Upper lobe of right lung (tissue), 1 donor: ENCODE measurements at regions not wholly inside any gene's neighbourhood (a gene's known extent, or its start where the extent isn't known, plus 50 kb on each side); places are given as distances from the start of the nearest gene placed in this dataset.

Source experiments
- ATAC-seq: fragments of 200-7000 bp; cut with Tn5 transposase; one replicate; pipeline ENCODE4 v1.9.1; 2020; ENCODE audit warnings: mild to moderate bottlenecking, moderate library complexity
- DNase-seq: peaks from one replicate; pipeline ENCODE4 v3.0.0-alpha.2; 2020
- H3K27ac ChIP-seq: fragments of 200-600 bp; one replicate; pipeline ENCODE4 v1.8.0; 2022
- H3K27me3 ChIP-seq: fragments of 200-600 bp; one replicate; pipeline ENCODE4 v1.8.0; 2022; ENCODE audit warnings: mild to moderate bottlenecking
- H3K36me3 ChIP-seq: fragments of 200-600 bp; one replicate; pipeline ENCODE4 v1.8.0; 2022
- H3K4me1 ChIP-seq: fragments of 200-600 bp; one replicate; pipeline ENCODE4 v1.8.0; 2022
- H3K4me3 ChIP-seq: fragments of 200-600 bp; one replicate; pipeline ENCODE4 v1.8.0; 2022; ENCODE audit warnings: mild to moderate bottlenecking
- H3K9me3 ChIP-seq: fragments of 200-600 bp; one replicate; pipeline ENCODE4 v1.8.0; 2022
- CTCF ChIP-seq: fragments of 200-600 bp; IDR thresholded peaks from one replicate; pipeline ENCODE4 v1.8.0; 2022; ENCODE audit warnings: antibody characterized with exemption
- intact Hi-C: fragments of 100-400 bp; cut with DNase I; formaldehyde crosslinking; loops from one replicate; pipeline ENCODE4 v1.11.0; 2022
- donor health status: DM: no; HTN: yes; CAD: no; lungs with severe emphysema.

DNA sequence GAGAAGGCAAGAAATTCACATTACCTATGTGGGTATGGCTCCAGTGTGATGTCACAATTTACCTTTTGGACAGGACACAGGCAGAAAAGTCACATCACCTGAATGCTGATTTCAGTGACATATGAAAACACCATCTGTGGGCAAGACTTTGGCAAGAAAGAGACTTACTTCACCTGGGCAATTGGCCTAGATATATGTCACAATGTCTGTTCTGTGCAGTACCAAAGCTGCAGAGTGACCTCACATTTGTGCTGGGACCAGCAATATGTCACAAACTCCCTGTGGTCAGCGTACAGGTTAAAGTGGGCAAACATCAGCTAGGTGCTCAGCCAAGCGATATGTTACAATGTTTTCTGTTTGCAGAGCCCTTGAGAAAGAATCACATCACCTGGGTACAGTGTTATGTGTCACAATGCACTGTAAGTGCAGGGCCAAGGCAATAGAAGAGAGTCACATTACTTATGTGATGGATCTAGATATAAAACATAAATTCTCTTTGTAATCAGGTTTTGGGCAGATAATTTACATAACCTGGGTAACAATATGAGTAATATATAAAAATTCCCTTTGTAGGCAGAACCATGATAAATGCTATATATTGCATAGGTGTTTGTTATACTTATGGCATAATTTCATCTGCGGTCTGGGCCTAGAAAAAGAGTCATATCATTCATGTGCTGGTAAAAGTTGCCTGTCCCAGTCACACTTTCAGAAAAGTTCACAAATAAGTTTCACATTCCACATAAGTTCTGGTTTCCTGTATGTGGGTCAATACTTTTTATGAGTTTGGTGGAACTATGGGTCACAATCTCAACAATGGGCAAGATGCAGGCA lies 949.4 kb upstream of the AMELY start:
- intact Hi-C loops, result no loop called here
- DNase-seq (no peak), ATAC-seq (peak; percentile 74)
- Histone ChIP-seq H3K36me3 (no peaks in the 10 kb centered on the region), H3K9me3 (no peaks in the 10 kb centered on the region), H3K27me3 (no peaks in the 10 kb centered on the region), H3K4me1 (no peaks in the 10 kb centered on the region), H3K27ac (no peak overlapping the region), H3K4me3 (no peak overlapping the region)
- TF ChIP-seq CTCF, result no peak

GRCh38 chrY:7850191-7850590 lies 938.6 kb upstream of the AMELY start:
- no peaks in the 10 kb centered on the region for H3K9me3 ChIP-seq
- no peak for DNase-seq
- no peak for TF ChIP-seq CTCF
- ATAC-seq, result no peak
- intact Hi-C loops, result no loop called here
- H3K27ac ChIP-seq, result no peak overlapping the region
- H3K4me3 ChIP-seq, result no peak overlapping the region
- no peaks in the 10 kb centered on the region for H3K27me3 ChIP-seq
- no peaks in the 10 kb centered on the region for H3K36me3 ChIP-seq
- no peaks in the 10 kb centered on the region for H3K4me1 ChIP-seq

DNA sequence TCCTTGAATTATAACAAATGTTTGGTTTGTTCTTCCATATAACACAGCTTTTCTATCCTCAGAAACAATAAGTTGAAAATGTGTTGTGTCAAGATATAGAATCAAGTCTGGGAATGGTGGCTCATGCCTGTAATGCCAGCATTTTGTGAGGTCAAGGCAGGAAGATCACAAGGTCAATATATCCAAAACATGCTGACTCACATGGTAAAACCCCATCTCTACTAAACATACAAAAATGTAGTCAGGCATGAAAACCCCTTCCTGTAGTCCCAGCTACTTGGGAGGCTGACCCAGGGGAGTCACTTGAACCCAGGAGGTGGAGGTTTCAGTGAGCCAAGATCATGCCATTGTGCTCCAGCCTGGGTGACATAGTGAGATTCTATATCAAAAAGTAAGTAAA lies 934.2 kb upstream of the AMELY start:
- no peaks in the 10 kb centered on the region for H3K9me3 ChIP-seq
- H3K27me3 ChIP-seq, result no peaks in the 10 kb centered on the region
- no peak overlapping the region for H3K27ac ChIP-seq
- intact Hi-C loops, result no loop called here
- H3K4me3 ChIP-seq, result no peak overlapping the region
- TF ChIP-seq CTCF, result no peak
- no peaks in the 10 kb centered on the region for H3K4me1 ChIP-seq
- H3K36me3 ChIP-seq, result no peaks in the 10 kb centered on the region
- ATAC-seq (no peak), DNase-seq (no peak)

GRCh38 chrY:7837046-7837445 lies 925.5 kb upstream of the AMELY start:
- H3K9me3 ChIP-seq, result no peaks in the 10 kb centered on the region
- H3K4me1 ChIP-seq, result no peaks in the 10 kb centered on the region
- H3K36me3 ChIP-seq, result no peaks in the 10 kb centered on the region
- no peak for TF ChIP-seq CTCF
- no peak overlapping the region for H3K4me3 ChIP-seq
- ATAC-seq, result no peak
- no peak overlapping the region for H3K27ac ChIP-seq
- intact Hi-C loops, result no loop called here
- DNase-seq, result no peak
- H3K27me3 ChIP-seq, result no peaks in the 10 kb centered on the region

- H3K27me3 ChIP-seq, result no peaks in the 10 kb centered on the region
These were observed 924.8 kb upstream of the AMELY start for GRCh38 chrY:7836366-7836765.

More at GRCh38 chrY:7836366-7836765, 924.8 kb upstream of the AMELY start:
- Histone ChIP-seq H3K27ac (no peak overlapping the region), H3K4me3 (no peak overlapping the region), H3K9me3 (no peaks in the 10 kb centered on the region), H3K36me3 (no peaks in the 10 kb centered on the region), H3K4me1 (no peaks in the 10 kb centered on the region)
- TF ChIP-seq CTCF, result no peak
- no peak for ATAC-seq
- intact Hi-C loops, result no loop called here
- DNase-seq, result no peak
